ENCODE measurements at regions not wholly inside any gene's neighbourhood (a gene's known extent, or its start where the extent isn't known, plus 50 kb on each side); places are given as distances from the start of the nearest gene placed in this dataset.

GRCh38 chr12:61810486-61810885, 449.7 kb upstream of the USP15 start:
- no peak for TF ChIP-seq CTCF (IDR thresholded peaks at IDR 0.05)
- no peak for DNase-seq
- H3K27ac Mint-ChIP-seq = no peak overlapping the region
- no peaks in the 10 kb centered on the region for H3K36me3 Mint-ChIP-seq (ENCODE audit: low read depth)
- H3K4me3 Mint-ChIP-seq = no peak overlapping the region
- no peaks in the 10 kb centered on the region for H3K27me3 Mint-ChIP-seq (ENCODE audit: low read depth, poor library complexity)
- H3K9me3 Mint-ChIP-seq = peaks cover 16% of the 10 kb centered on the region
- H3K4me1 Mint-ChIP-seq = no peaks in the 10 kb centered on the region

- DNase-seq = no peak
- H3K9me3 Mint-ChIP-seq = no peaks in the 10 kb centered on the region
Observed at GRCh38 chr12:61821381-61821780, 438.8 kb upstream of the USP15 start.

GRCh38 chr12:61823102-61823501, 437.1 kb upstream of the USP15 start:
- Mint-ChIP-seq H3K27ac (no peak overlapping the region), H3K9me3 (no peaks in the 10 kb centered on the region), H3K4me1 (no peaks in the 10 kb centered on the region), H3K27me3 (ENCODE audit: low read depth, poor library complexity) (no peaks in the 10 kb centered on the region), H3K36me3 (ENCODE audit: low read depth) (no peaks in the 10 kb centered on the region), H3K4me3 (no peak overlapping the region)
- no peak for TF ChIP-seq CTCF (IDR thresholded peaks at IDR 0.05)
- DNase-seq = no peak

More at GRCh38 chr12:61821381-61821780, 438.8 kb upstream of the USP15 start:
- no peaks in the 10 kb centered on the region for H3K4me1 Mint-ChIP-seq
- no peak overlapping the region for H3K27ac Mint-ChIP-seq
- no peaks in the 10 kb centered on the region for H3K36me3 Mint-ChIP-seq (ENCODE audit: low read depth)
- H3K27me3 Mint-ChIP-seq (ENCODE audit: low read depth, poor library complexity) = no peaks in the 10 kb centered on the region
- TF ChIP-seq CTCF (IDR thresholded peaks at IDR 0.05) = no peak
- H3K4me3 Mint-ChIP-seq = no peak overlapping the region

DNA sequence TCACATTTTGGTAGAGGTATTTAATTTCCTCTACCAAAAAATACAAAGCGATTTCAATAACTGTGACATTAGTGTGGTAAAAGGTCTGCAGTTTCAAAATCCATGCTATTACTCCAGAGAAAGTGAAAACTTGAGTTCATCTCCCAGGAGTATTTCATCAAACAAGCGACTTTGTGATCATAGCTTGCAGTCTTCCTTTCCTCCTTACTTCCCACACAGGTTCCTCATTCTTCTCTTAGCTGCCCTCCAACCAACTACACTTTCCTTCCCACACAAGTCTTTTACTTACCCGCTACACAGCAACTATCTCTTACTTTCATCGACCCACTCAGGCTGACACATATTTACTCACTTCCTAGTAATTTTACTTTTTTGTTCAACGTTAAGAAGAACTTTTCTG, 413.4 kb upstream of the USP15 start:
- no peaks in the 10 kb centered on the region for H3K9me3 Mint-ChIP-seq
- TF ChIP-seq CTCF (IDR thresholded peaks at IDR 0.05) = no peak
- no peak overlapping the region for H3K27ac Mint-ChIP-seq
- no peak for DNase-seq
- H3K27me3 Mint-ChIP-seq (ENCODE audit: low read depth, poor library complexity) = peaks cover 2% of the 10 kb centered on the region
- no peaks in the 10 kb centered on the region for H3K4me1 Mint-ChIP-seq
- no peak overlapping the region for H3K4me3 Mint-ChIP-seq
- no peaks in the 10 kb centered on the region for H3K36me3 Mint-ChIP-seq (ENCODE audit: low read depth)

DNA sequence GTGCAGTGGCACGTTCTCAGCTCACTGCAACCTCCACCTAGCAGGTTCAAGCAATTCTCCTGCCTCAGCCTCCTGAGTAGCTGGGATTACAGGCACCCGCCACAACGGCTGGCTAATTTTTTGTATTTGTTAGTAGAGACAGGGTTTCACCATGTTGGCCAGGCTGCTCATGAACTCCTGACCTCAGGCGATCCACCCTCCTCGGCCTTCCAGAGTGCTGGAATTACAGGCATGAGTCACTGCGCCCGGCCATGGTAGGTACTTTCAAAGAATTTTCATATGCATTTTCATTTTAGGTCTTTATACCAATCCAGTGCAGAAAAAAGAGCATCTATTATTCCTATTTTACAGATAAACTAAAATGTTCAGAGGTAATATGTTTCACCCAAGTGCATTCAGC, 411.3 kb upstream of the USP15 start:
- DNase-seq = no peak
- no peak for TF ChIP-seq CTCF (IDR thresholded peaks at IDR 0.05)
- Mint-ChIP-seq H3K36me3 (ENCODE audit: low read depth) (no peaks in the 10 kb centered on the region), H3K9me3 (peaks cover under 1% of the 10 kb centered on the region), H3K27ac (no peak overlapping the region), H3K4me1 (no peaks in the 10 kb centered on the region), H3K4me3 (no peak overlapping the region), H3K27me3 (ENCODE audit: low read depth, poor library complexity) (peaks cover 2% of the 10 kb centered on the region)

- Mint-ChIP-seq H3K27ac (no peak overlapping the region), H3K4me3 (no peak overlapping the region), H3K27me3 (ENCODE audit: low read depth, poor library complexity) (peaks cover 1% of the 10 kb centered on the region), H3K9me3 (peaks cover 10% of the 10 kb centered on the region), H3K36me3 (ENCODE audit: low read depth) (no peaks in the 10 kb centered on the region), H3K4me1 (no peaks in the 10 kb centered on the region)
- DNase-seq = no peak
- no peak for TF ChIP-seq CTCF (IDR thresholded peaks at IDR 0.05)
Observed at GRCh38 chr12:61853945-61854344, 406.3 kb upstream of the USP15 start.

All from nephron progenitor cell (in vitro differentiated cells).